GM18867 (cell line): ENCODE measurements at regions not wholly inside any gene's neighbourhood (a gene's known extent, or its start where the extent isn't known, plus 50 kb on each side); places are given as distances from the start of the nearest gene placed in this dataset.
"Not testable (repeated sequence)": the region's sequence is repeated elsewhere in the genome, so short reads cannot be mapped to it uniquely, and the experiment has no call there.

Source experiments
- ATAC-seq: cut with Tn5 transposase; IDR thresholded peaks from one replicate; pipeline ENCODE4 v1.9.1; 2021; ENCODE audit warnings: mild to moderate bottlenecking, moderate library complexity; ENCODE audit not compliant: unreplicated experiment

- no peak for ATAC-seq
Observed at GRCh38 chr6:4342407-4343137, 207.2 kb upstream of the ECI2 start.

GRCh38 chr6:4341078-4341797 is 205.9 kb upstream of the ECI2 start:
- no peak for ATAC-seq

- ATAC-seq: no peak
Observed at GRCh38 chr6:4340544-4340943, 205.2 kb upstream of the ECI2 start.

- ATAC-seq: no peak
Observed at GRCh38 chr6:4338884-4339283, 203.5 kb upstream of the ECI2 start.

- no peak for ATAC-seq
Observed at GRCh38 chr6:4336778-4337442, 201.5 kb upstream of the ECI2 start.

GRCh38 chr6:4336084-4336483 is 200.7 kb upstream of the ECI2 start:
- ATAC-seq: no peak

- ATAC-seq: not testable (repeated sequence)
Observed at GRCh38 chr6:4334158-4334740, 198.9 kb upstream of the ECI2 start.

- ATAC-seq: no peak
Observed at GRCh38 chr6:4327841-4328240, 192.5 kb upstream of the ECI2 start.

GRCh38 chr6:4324746-4325145 is 189.4 kb upstream of the ECI2 start:
- ATAC-seq: no peak

- no peak for ATAC-seq
Observed at GRCh38 chr6:4323322-4323721, 187.9 kb upstream of the ECI2 start.

GRCh38 chr6:4322846-4323309 is 187.5 kb upstream of the ECI2 start:
- no peak for ATAC-seq

- ATAC-seq: no peak
Observed at GRCh38 chr6:4322134-4322845, 186.9 kb upstream of the ECI2 start.

- no peak for ATAC-seq
Observed at GRCh38 chr6:4320860-4321259, 185.5 kb upstream of the ECI2 start.

GRCh38 chr6:4319981-4320683 is 184.8 kb upstream of the ECI2 start:
- ATAC-seq: no peak

- ATAC-seq: no peak
Observed at GRCh38 chr6:4318321-4318720, 182.9 kb upstream of the ECI2 start.

GRCh38 chr6:4316867-4317400 is 181.6 kb upstream of the ECI2 start:
- ATAC-seq: no peak

GRCh38 chr6:4314201-4314707 is 178.9 kb upstream of the ECI2 start:
- ATAC-seq: no peak

- ATAC-seq: no peak
Observed at GRCh38 chr6:4313044-4313686, 177.8 kb upstream of the ECI2 start.
